ENCODE measurements at regions not wholly inside any gene's neighbourhood (a gene's known extent, or its start where the extent isn't known, plus 50 kb on each side); places are given as distances from the start of the nearest gene placed in this dataset.

DNA sequence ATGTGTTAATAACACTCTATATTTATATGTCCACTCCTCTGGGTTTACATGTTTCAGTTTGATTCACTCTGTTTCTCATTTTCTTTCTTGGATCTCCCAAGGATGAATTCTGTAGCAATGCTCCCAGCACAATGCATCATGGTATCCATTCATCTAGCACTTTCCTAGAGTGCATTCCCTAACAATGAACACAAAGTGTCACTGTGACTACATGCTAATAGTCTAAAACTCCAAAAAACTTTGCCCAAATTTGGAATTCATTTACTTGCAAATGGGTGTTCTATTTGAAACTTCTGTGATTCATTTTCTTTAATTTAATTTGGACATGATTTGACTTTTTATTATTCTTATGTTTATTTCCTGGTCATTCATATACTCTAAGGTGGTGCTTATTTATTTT is 286.3 kb downstream of the POU4F1 start:
- TF ChIP-seq CTCF (conservative IDR thresholded peaks at IDR 0.05; ENCODE audit: low read depth, low read length) (peak; percentile 42), EZH2 (IDR thresholded peaks at IDR 0.05; ENCODE audit: low read length, unreplicated experiment) (no peak), EZH2phosphoT487 (IDR thresholded peaks at IDR 0.05; ENCODE audit: borderline replicate concordance, low read length) (no peak)
